ENCODE measurements at regions not wholly inside any gene's neighbourhood (a gene's known extent, or its start where the extent isn't known, plus 50 kb on each side); places are given as distances from the start of the nearest gene placed in this dataset.

- DNase-seq (ENCODE audit: low read depth) = no peak
Measured at GRCh38 chr6:165082636-165083035, 226.8 kb downstream of the C6orf118 start.

DNA sequence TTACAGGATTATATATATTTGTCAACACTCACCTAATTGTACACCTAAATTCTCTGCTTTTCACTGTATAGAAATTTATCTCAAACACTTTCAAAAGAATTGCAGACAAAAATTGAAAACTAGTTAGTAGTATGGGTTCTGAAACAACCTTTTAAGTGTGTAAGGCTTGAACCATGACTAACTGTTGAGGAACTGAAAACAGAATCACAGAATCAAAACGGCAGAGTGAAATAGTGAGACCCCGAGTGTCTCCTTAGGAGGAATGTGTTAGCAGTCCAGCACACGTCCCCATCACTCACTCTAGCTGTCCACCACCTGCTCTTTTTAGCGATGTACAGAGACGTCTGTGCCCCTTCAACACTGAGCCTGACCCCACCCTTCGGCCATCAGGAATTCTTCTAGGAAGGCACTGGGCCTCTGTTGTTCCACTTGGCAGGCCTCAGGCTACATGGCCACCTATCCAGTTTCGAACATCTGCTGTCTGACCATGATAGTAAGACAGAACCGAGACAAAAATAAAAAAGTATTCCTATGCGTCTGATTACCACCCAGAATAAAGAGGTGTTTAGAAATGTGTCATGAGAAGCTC is 227.4 kb downstream of the C6orf118 start:
- DNase-seq (ENCODE audit: low read depth) = no peak

DNA sequence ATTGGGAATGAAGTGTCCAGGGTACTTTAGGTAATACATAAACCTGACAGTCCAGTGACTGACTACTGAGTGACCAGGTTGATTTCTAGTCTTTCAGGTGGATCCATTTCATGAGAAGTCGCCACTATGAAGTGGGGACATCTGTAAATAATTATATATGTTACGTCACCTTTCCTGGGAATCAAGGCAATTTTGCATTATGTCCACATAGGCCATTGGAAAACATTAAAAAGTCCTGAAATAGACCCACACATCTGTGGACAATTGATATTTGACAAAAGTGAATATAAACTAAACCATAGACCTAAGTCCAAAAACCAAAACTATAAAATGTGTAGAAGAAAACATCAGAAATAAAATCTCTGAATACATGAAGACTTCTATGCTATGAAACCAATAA is 231.5 kb downstream of the C6orf118 start:
- DNase-seq (ENCODE audit: low read depth) = no peak

GRCh38 chr6:165071906-165072305 is 237.5 kb downstream of the C6orf118 start:
- no peak for DNase-seq (ENCODE audit: low read depth)

GRCh38 chr6:165060720-165061119 is 248.7 kb downstream of the C6orf118 start:
- DNase-seq (ENCODE audit: low read depth) = no peak

- DNase-seq (ENCODE audit: low read depth) = no peak
Measured at GRCh38 chr6:165059032-165059431, 250.4 kb downstream of the C6orf118 start.

DNA sequence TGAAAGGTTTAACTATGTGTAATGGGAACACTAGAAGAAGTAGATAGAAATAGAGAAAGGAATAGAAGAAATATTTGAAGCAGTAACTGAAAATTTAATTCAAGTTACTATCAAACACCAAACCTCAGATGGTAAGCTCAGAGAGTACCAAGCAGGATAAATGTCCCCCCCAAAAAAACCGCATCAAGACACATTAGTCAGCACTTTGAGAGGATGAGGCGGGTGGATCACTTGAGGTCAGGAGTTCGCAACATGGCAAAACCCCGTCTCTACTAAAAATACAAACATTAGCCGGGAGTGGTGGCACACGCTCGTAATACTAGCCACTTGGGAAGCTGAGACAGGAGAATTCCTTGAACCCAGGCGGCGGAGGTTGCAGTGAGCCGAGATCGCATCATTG is 253.1 kb downstream of the C6orf118 start:
- no peak for DNase-seq (ENCODE audit: low read depth)

GRCh38 chr6:165055231-165055630 is 254.2 kb downstream of the C6orf118 start:
- no peak for DNase-seq (ENCODE audit: low read depth)

- no peak for DNase-seq (ENCODE audit: low read depth)
Measured at GRCh38 chr6:165052561-165053480, 256.6 kb downstream of the C6orf118 start.

DNA sequence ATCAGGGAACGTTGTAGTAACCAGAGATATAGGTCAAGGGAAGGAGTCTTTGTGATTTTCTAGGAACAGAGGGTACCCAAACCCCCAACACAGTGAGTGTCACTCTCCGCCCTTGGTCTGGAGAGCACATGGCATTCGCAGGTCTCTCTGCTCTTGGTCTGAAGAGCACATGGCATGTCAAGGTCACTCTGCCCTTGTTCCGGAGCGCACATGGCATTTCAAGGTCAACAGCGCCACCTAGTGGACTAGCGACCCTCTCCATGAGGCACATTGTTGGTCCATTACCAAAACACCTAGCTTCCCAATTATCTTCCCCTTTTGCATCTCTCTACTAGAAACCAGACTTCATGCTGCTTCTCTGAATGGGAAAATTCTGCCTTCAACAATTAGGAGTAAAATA is 260.0 kb downstream of the C6orf118 start:
- DNase-seq (ENCODE audit: low read depth) = no peak

DNA sequence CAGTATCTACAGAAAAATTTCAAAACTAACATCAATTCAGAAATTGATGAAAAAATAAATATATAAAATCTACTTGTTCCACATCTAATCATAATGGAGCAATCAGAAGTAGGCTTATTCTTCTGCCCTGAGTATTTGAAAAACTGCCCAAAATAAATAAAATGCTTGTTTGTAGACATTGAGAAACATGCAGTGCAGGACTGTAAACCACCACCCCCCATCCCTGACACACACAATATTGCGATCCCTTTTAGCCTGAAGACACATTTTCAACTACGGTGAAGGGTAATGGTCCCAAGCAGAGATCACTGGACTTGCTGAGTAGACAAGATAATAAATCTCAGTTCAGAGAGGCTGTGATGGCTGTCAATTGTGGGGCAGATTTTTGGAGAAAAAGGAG is 261.5 kb downstream of the C6orf118 start:
- no peak for DNase-seq (ENCODE audit: low read depth)

- DNase-seq (ENCODE audit: low read depth) = no peak
Measured at GRCh38 chr6:165045631-165046030, 263.8 kb downstream of the C6orf118 start.

DNA sequence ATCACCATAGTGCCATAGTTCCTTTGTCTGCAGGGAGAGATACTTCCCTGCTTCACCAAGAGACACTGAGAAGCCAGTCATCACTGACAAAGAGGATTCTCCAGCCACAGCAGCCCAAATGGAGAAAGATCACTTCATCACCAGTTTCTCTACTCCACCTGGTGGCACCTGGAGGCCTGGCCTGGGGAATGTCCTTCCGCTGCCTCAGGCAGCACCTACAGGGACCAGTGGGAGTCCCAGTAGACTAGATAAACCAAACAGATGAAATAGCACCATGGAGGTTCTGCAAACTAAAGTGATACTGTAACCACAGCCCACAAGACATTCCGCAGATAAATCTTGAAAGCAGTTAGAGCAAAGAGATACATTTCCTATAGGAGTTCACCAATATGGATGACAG is 266.5 kb downstream of the C6orf118 start:
- no peak for DNase-seq (ENCODE audit: low read depth)

- no peak for DNase-seq (ENCODE audit: low read depth)
Measured at GRCh38 chr6:165040440-165040839, 269.0 kb downstream of the C6orf118 start.

DNA sequence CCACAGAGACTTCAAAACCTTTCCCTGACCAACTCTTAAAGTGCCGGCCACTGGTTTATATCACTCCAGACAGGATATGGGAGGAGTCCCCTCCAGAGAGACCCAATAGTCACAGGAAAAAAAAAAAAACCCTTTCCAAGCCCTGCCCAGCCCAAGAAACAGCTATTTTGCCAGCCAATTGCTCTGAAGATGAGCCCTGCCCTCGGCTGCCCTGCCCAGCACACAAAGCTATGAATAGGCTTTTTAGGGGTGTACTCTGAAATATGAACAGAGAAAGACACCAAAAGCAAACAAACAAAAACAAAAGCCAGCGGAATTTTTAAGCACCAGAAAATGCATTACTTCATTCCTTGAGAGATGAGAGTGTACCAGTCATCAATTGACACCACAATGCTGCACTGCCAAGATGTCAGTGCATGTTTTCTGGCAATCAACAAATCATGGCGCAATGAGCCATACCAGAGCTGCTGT is 275.1 kb downstream of the C6orf118 start:
- DNase-seq (ENCODE audit: low read depth) = no peak

- no peak for DNase-seq (ENCODE audit: low read depth)
Measured at GRCh38 chr6:165031502-165031901, 277.9 kb downstream of the C6orf118 start.

DNA sequence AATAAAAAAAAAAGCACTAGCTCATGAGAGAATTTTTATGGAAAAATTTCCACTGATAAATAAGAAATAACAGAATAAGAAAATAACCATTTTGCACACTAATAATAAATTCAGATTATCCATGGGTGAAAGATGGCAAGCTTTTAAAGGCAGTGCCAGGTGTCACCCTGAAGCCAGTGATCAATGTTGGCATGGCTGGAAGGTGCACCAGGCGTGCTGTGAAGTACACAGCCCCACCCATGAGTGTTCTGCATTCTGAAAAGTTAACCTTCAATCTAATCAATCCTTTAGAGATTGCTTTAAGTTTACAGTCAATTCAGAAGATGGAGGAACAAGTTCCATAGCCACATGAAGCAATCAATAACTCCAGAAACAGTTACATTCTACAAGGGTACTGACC is 284.4 kb downstream of the C6orf118 start:
- no peak for DNase-seq (ENCODE audit: low read depth)

- no peak for DNase-seq (ENCODE audit: low read depth)
Measured at GRCh38 chr6:165019681-165020080, 289.7 kb downstream of the C6orf118 start.

DNA sequence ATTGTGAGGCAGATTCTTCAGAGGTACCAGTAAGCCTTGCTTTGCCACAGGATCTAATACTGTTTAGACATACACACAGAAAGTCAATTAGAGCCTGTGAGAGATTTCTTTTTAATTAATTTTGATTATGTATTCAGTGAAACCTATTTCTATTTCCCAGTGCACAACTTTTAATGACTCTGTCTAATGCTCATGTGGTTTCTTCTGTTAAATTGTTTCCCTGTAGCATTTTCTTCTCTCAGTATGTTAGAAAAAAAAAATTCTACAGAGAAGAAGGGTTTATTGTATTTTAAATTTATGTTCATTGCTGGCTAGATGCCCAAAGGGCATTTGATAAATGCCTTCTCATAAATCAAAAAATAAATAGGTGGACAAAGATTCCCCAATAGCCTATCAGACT is 293.7 kb downstream of the C6orf118 start:
- DNase-seq (ENCODE audit: low read depth) = no peak

DNA sequence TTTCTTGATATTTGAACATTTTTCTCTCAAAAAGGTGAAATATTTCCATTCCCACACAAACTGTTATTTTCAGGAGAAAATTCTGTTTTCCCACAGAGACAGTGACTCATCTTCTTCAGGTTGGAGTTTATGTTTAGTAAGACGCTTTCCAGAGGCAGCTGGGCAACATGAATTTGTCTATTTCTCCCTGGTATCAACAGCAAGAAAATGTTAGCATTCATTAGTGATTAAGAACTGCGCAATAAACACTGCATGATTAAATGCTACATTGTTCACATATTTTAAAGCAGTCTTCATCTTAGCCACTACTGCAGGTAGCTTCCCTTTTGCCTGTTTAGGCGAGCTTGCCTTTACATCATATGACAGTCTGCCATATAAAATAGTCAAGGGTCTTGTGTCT is 295.7 kb downstream of the C6orf118 start:
- DNase-seq (ENCODE audit: low read depth) = no peak

- no peak for DNase-seq (ENCODE audit: low read depth)
Measured at GRCh38 chr6:165012183-165012582, 297.2 kb downstream of the C6orf118 start.

GRCh38 chr6:165010556-165011535 is 298.6 kb downstream of the C6orf118 start:
- no peak for DNase-seq (ENCODE audit: low read depth)

Measured in activated T-cell treated with anti-CD3 and anti-CD28 coated beads for 24 hours (primary cell).